OCI-LY7 (cell line): ENCODE measurements at regions not wholly inside any gene's neighbourhood (a gene's known extent, or its start where the extent isn't known, plus 50 kb on each side); places are given as distances from the start of the nearest gene placed in this dataset.

Experiments used
- BruUV-seq: library from RNA; stranded (reverse); fragments of 400-500 nt; replicated peaks from 2 replicates; lab custom pipeline; 2021; lab: Mats Ljungman, UMichigan
- CTCF ChIA-PET: fragments of 300-600 bp; sonication (Branson Sonifier 250); formaldehyde crosslinking; loops from one replicate; lab custom pipeline; 2022; ENCODE audit warnings: antibody characterized with exemption; ENCODE audit not compliant: unreplicated experiment; lab: Charles Lee
- POLR2A ChIA-PET: fragments of 300-600 bp; sonication (Branson Sonifier 250); formaldehyde crosslinking; loops from one replicate; lab custom pipeline; 2022; ENCODE audit warnings: antibody characterized with exemption; lab: Charles Lee
- DNase-seq: peaks from one replicate; pipeline ENCODE4 v3.0.0-alpha.2; 2015; ENCODE audit warnings: low spot score
- H2AFZ ChIP-seq: fragments of 200-600 bp; sonication (generic), shearing (Covaris generic); 2 replicates; pipeline ENCODE4 v1.6.1; 2014; ENCODE audit warnings: mild to moderate bottlenecking, antibody characterized with exemption, low read length, moderate library complexity
- H3K27ac ChIP-seq: fragments of 200-600 bp; sonication (generic); 2 replicates; pipeline ENCODE4 v1.5.1; 2014; ENCODE audit warnings: mixed run types, low read depth, mild to moderate bottlenecking, moderate library complexity, low read length, inconsistent platforms; ENCODE audit not compliant: poor library complexity, severe bottlenecking
- H3K36me3 ChIP-seq: fragments of 200-600 bp; sonication (generic); 2 replicates; pipeline ENCODE4 v1.6.1; 2014; ENCODE audit warnings: mild to moderate bottlenecking, antibody characterized with exemption, low read length, moderate library complexity, mixed read lengths; ENCODE audit not compliant: insufficient read depth
- H3K4me1 ChIP-seq: fragments of 200-600 bp; sonication (generic); 2 replicates; pipeline ENCODE4 v1.5.1; 2014; ENCODE audit warnings: mild to moderate bottlenecking, low read length; ENCODE audit not compliant: insufficient read depth, poor library complexity, severe bottlenecking
- H3K4me2 ChIP-seq: fragments of 200-600 bp; sonication (generic); 2 replicates; pipeline ENCODE4 v1.6.1; 2014; ENCODE audit warnings: mild to moderate bottlenecking, low read length
- H3K4me3 ChIP-seq: fragments of 200-600 bp; sonication (generic); 2 replicates; pipeline ENCODE4 v1.5.1; 2014; ENCODE audit warnings: mild to moderate bottlenecking, low read depth, low read length; ENCODE audit not compliant: poor library complexity, severe bottlenecking
- H3K79me2 ChIP-seq: fragments of 200-600 bp; sonication (generic); 2 replicates; pipeline ENCODE4 v1.6.1; 2016; ENCODE audit warnings: low read depth, mild to moderate bottlenecking, low read length, moderate library complexity, mixed read lengths; ENCODE audit not compliant: insufficient read depth
- H3K9me2 ChIP-seq: fragments of 200-600 bp; sonication (generic); 2 replicates; pipeline ENCODE4 v1.6.1; 2016; ENCODE audit warnings: mild to moderate bottlenecking, low read length, mixed read lengths; ENCODE audit not compliant: insufficient read depth
- H3K9me3 ChIP-seq: fragments of 200-600 bp; sonication (generic); 2 replicates; pipeline ENCODE4 v1.6.1; 2014; ENCODE audit warnings: mild to moderate bottlenecking, mixed run types, low read length, mixed read lengths
- H4K20me1 ChIP-seq: fragments of 200-600 bp; sonication (generic); 2 replicates; pipeline ENCODE4 v1.6.1; 2014; ENCODE audit warnings: mild to moderate bottlenecking, antibody characterized with exemption, low read length, moderate library complexity, mixed read lengths; ENCODE audit not compliant: insufficient read depth
- CTCF ChIP-seq: fragments of 200-600 bp; sonication (generic); conservative IDR thresholded peaks from 2 replicates; pipeline ENCODE4 v1.5.1; 2014; ENCODE audit warnings: mild to moderate bottlenecking, antibody characterized with exemption, low read length, moderate library complexity, mixed read lengths
- EZH2phosphoT487 ChIP-seq: fragments of 200-600 bp; sonication (generic); IDR thresholded peaks from 2 replicates; pipeline ENCODE4 v1.6.1; 2018; ENCODE audit warnings: low read depth, borderline replicate concordance, mild to moderate bottlenecking, mixed run types, antibody characterized with exemption, low read length, moderate library complexity, mixed read lengths
- intact Hi-C: fragments of 100-400 bp; cut with micrococcal nuclease; formaldehyde crosslinking; loops from one replicate; pipeline ENCODE4 v1.10.0; 2022; ENCODE audit not compliant: unreplicated experiment

GRCh38 chr5:40334242-40334635 lies 345.5 kb upstream of the PTGER4 start:
- Histone ChIP-seq H3K79me2 (no peaks in the 10 kb centered on the region), H3K9me2 (no peaks in the 10 kb centered on the region), H3K4me1 (no peaks in the 10 kb centered on the region), H3K4me3 (no peak overlapping the region), H4K20me1 (no peaks in the 10 kb centered on the region), H2AFZ (no peak overlapping the region), H3K36me3 (no peaks in the 10 kb centered on the region), H3K9me3 (no peaks in the 10 kb centered on the region), H3K27ac (no peak overlapping the region), H3K4me2 (no peak overlapping the region)
- no peak for DNase-seq
- no peak for TF ChIP-seq CTCF
- ChIA-PET CTCF (no interaction called here), POLR2A (interaction anchor here (0.6 kb wide), 1 partner anchor 744 kb away, joined by 3 read pairs; no protein-coding TSS in a partner anchor)
- no TSS peak for BruUV-seq
- intact Hi-C loops, result no loop called here

GRCh38 chr5:40333459-40334241 lies 346.1 kb upstream of the PTGER4 start:
- Histone ChIP-seq H2AFZ (no peak overlapping the region), H3K4me2 (no peak overlapping the region), H3K79me2 (no peaks in the 10 kb centered on the region), H3K9me2 (no peaks in the 10 kb centered on the region), H3K36me3 (no peaks in the 10 kb centered on the region), H3K4me3 (no peak overlapping the region), H3K4me1 (no peaks in the 10 kb centered on the region), H3K9me3 (no peaks in the 10 kb centered on the region), H3K27ac (no peak overlapping the region), H4K20me1 (no peaks in the 10 kb centered on the region)
- intact Hi-C loops, result no loop called here
- POLR2A ChIA-PET, result interaction anchor here (0.6 kb wide), 2 partner anchors 24 to 744 kb away, joined by 3 read pairs; no protein-coding TSS in a partner anchor
- no peak for DNase-seq
- no TSS peak for BruUV-seq
- TF ChIP-seq CTCF (no peak), EZH2phosphoT487 (no peak)
- CTCF ChIA-PET, result no interaction called here

GRCh38 chr5:40332970-40333369 lies 346.7 kb upstream of the PTGER4 start:
- Histone ChIP-seq H3K79me2 (no peaks in the 10 kb centered on the region), H3K9me3 (no peaks in the 10 kb centered on the region), H3K4me3 (no peak overlapping the region), H4K20me1 (no peaks in the 10 kb centered on the region), H3K36me3 (no peaks in the 10 kb centered on the region), H3K27ac (no peak overlapping the region), H3K4me2 (no peak overlapping the region), H2AFZ (no peak overlapping the region), H3K4me1 (no peaks in the 10 kb centered on the region), H3K9me2 (no peaks in the 10 kb centered on the region)
- DNase-seq, result no peak
- intact Hi-C loops, result no loop called here
- no TSS peak for BruUV-seq
- TF ChIP-seq EZH2phosphoT487 (no peak), CTCF (no peak)
- POLR2A ChIA-PET, result no interaction called here
- CTCF ChIA-PET, result no interaction called here
